Amniotic epithelial cell (primary cell): ENCODE measurements at regions not wholly inside any gene's neighbourhood (a gene's known extent, or its start where the extent isn't known, plus 50 kb on each side); places are given as distances from the start of the nearest gene placed in this dataset.
"Not testable (repeated sequence)": the region's sequence is repeated elsewhere in the genome, so short reads cannot be mapped to it uniquely, and the experiment has no call there.

Source experiments
- DNase-seq: peaks from one replicate; pipeline ENCODE4 v3.0.0-alpha.2; 2010; ENCODE audit warnings: low read depth

- DNase-seq, result no peak
Measured at GRCh38 chr9:90460220-90460619, 182.4 kb downstream of the DIRAS2 start.

GRCh38 chr9:90464978-90465377 lies 177.6 kb downstream of the DIRAS2 start:
- DNase-seq, result no peak

- DNase-seq, result no peak
Measured at GRCh38 chr9:90466441-90466840, 176.2 kb downstream of the DIRAS2 start.

- no peak for DNase-seq
Measured at GRCh38 chr9:90469435-90469834, 173.2 kb downstream of the DIRAS2 start.

- DNase-seq, result no peak
Measured at GRCh38 chr9:90469865-90470387, 172.7 kb downstream of the DIRAS2 start.

GRCh38 chr9:90476058-90476457 lies 166.6 kb downstream of the DIRAS2 start:
- no peak for DNase-seq

- no peak for DNase-seq
Measured at GRCh38 chr9:90477535-90477934, 165.1 kb downstream of the DIRAS2 start.

- DNase-seq, result no peak
Measured at GRCh38 chr9:90478821-90479220, 163.8 kb downstream of the DIRAS2 start.

GRCh38 chr9:90485028-90485427 lies 157.6 kb downstream of the DIRAS2 start:
- no peak for DNase-seq

GRCh38 chr9:90489066-90489465 lies 153.6 kb downstream of the DIRAS2 start:
- no peak for DNase-seq

GRCh38 chr9:90499761-90500160 lies 142.9 kb downstream of the DIRAS2 start:
- no peak for DNase-seq

GRCh38 chr9:90502134-90502533 lies 140.5 kb downstream of the DIRAS2 start:
- no peak for DNase-seq

GRCh38 chr9:90504486-90504885 lies 138.1 kb downstream of the DIRAS2 start:
- DNase-seq, result no peak

GRCh38 chr9:90505695-90506094 lies 136.9 kb downstream of the DIRAS2 start:
- DNase-seq, result no peak

GRCh38 chr9:90506402-90506801 lies 136.2 kb downstream of the DIRAS2 start:
- DNase-seq, result not testable (repeated sequence)

- DNase-seq, result no peak
Measured at GRCh38 chr9:90507621-90508020, 135.0 kb downstream of the DIRAS2 start.

GRCh38 chr9:90508940-90509339 lies 133.7 kb downstream of the DIRAS2 start:
- no peak for DNase-seq

GRCh38 chr9:90511711-90512110 lies 130.9 kb downstream of the DIRAS2 start:
- DNase-seq, result no peak

- DNase-seq, result no peak
Measured at GRCh38 chr9:90514877-90515276, 127.7 kb downstream of the DIRAS2 start.

- DNase-seq, result no peak
Measured at GRCh38 chr9:90515510-90515909, 127.1 kb downstream of the DIRAS2 start.

GRCh38 chr9:90517103-90517502 lies 125.5 kb downstream of the DIRAS2 start:
- no peak for DNase-seq

GRCh38 chr9:90521811-90522570 lies 120.6 kb downstream of the DIRAS2 start:
- no peak for DNase-seq

GRCh38 chr9:90523958-90524357 lies 118.7 kb downstream of the DIRAS2 start:
- no peak for DNase-seq

GRCh38 chr9:90526386-90526785 lies 116.2 kb downstream of the DIRAS2 start:
- DNase-seq, result no peak
